K562 (cell line): ENCODE measurements at regions not wholly inside any gene's neighbourhood (a gene's known extent, or its start where the extent isn't known, plus 50 kb on each side); places are given as distances from the start of the nearest gene placed in this dataset.

Source experiments
- ATF7 ChIP-seq: fragments of 450-650 bp; IDR thresholded peaks from 2 replicates; pipeline ENCODE4 v1.7.1; 2014; ENCODE audit warnings: mild to moderate bottlenecking, moderate library complexity
- DEAF1 ChIP-seq: fragments of 450-650 bp; formaldehyde crosslinking; IDR thresholded peaks from 2 replicates; pipeline ENCODE4 v1.4.0; 2020; ENCODE audit warnings: mild to moderate bottlenecking, moderate library complexity
- E4F1 ChIP-seq: fragments of 250-450 bp; sonication (Bioruptor Pico); IDR thresholded peaks from 2 replicates; pipeline ENCODE4 v1.5.0; 2021; ENCODE audit warnings: mild to moderate bottlenecking, borderline replicate concordance
- HNRNPH1 ChIP-seq: fragments of 200-400 bp; formaldehyde crosslinking; optimal IDR thresholded peaks from 2 replicates; pipeline ENCODE3; 2017; ENCODE audit warnings: low read depth, mild to moderate bottlenecking, low read length, moderate library complexity
- MGA ChIP-seq: fragments of 450-650 bp; IDR thresholded peaks from 2 replicates; pipeline ENCODE4 v1.6.1; 2016; ENCODE audit warnings: mild to moderate bottlenecking, moderate library complexity
- NELFE ChIP-seq: IDR thresholded peaks from 2 replicates; pipeline ENCODE4 v1.6.1; 2011; ENCODE audit warnings: mild to moderate bottlenecking; ENCODE audit not compliant: insufficient read depth, insufficient read length
- RBM22 ChIP-seq: fragments of 200-400 bp; formaldehyde crosslinking; IDR thresholded peaks from 2 replicates; pipeline ENCODE4 v1.6.1; 2018; ENCODE audit warnings: low read length, low read depth; ENCODE audit not compliant: poor library complexity, severe bottlenecking
- RNF2 ChIP-seq: sonication (generic); IDR thresholded peaks from 2 replicates; pipeline ENCODE4 v1.6.1; 2016
- TSC22D4 ChIP-seq: fragments of 450-650 bp; IDR thresholded peaks from 2 replicates; pipeline ENCODE4 v1.6.1; 2016; ENCODE audit warnings: missing genetic modification characterization, missing biosample characterization, control low read depth
- ZBTB5 ChIP-seq: fragments of 450-650 bp; IDR thresholded peaks from 2 replicates; pipeline ENCODE4 v1.6.1; 2017; ENCODE audit warnings: antibody characterized with exemption
- ZNF778 ChIP-seq: fragments of 450-650 bp; formaldehyde crosslinking; IDR thresholded peaks from 2 replicates; pipeline ENCODE4 v1.4.0; 2020; ENCODE audit warnings: mild to moderate bottlenecking, moderate library complexity
- ZNF830 ChIP-seq: fragments of 250-450 bp; sonication (Bioruptor Pico); IDR thresholded peaks from 2 replicates; pipeline ENCODE4 v1.5.0; 2021; ENCODE audit warnings: mild to moderate bottlenecking

GRCh38 chr6:1515280-1515679 lies 94.4 kb upstream of the FOXC1 start (continued):
- TF ChIP-seq RBM22: no peak
- TF ChIP-seq ZNF778 (CRISPR knock-in tag): no peak
- TF ChIP-seq TSC22D4 (tag): no peak
- no peak for TF ChIP-seq HNRNPH1
- TF ChIP-seq ZBTB5: no peak
- peak; percentile 90 for TF ChIP-seq MGA
- no peak for TF ChIP-seq E4F1 (CRISPR knock-in tag)
- no peak for TF ChIP-seq RNF2
- TF ChIP-seq ATF7: peak; percentile 35; the same call in 1 of the 2 replicates
- TF ChIP-seq NELFE: no peak
- TF ChIP-seq ZNF830 (CRISPR knock-in tag): no peak
- TF ChIP-seq DEAF1 (CRISPR knock-in tag): no peak
